ENCODE measurements at regions not wholly inside any gene's neighbourhood (a gene's known extent, or its start where the extent isn't known, plus 50 kb on each side); places are given as distances from the start of the nearest gene placed in this dataset.
A peak's percentile ranks its signal among the peaks of the same experiment; 100 is the strongest.

- H3K27me3 Mint-ChIP-seq (ENCODE audit: unreplicated experiment) = peaks cover 1% of the 10 kb centered on the region
- H3K36me3 Mint-ChIP-seq (ENCODE audit: low read depth, unreplicated experiment) = no peaks in the 10 kb centered on the region
- H3K27ac Mint-ChIP-seq (ENCODE audit: unreplicated experiment) = no peak overlapping the region
- no peak overlapping the region for H3K4me3 Mint-ChIP-seq (ENCODE audit: unreplicated experiment)
- H3K4me1 Mint-ChIP-seq (ENCODE audit: unreplicated experiment) = peaks cover 4% of the 10 kb centered on the region
- no peaks in the 10 kb centered on the region for H3K9me3 Mint-ChIP-seq (ENCODE audit: unreplicated experiment)
- no peak for DNase-seq (ENCODE audit: low spot score)
- TF ChIP-seq CTCF (IDR thresholded peaks at IDR 0.05; ENCODE audit: unreplicated experiment) = no peak
Observed at GRCh38 chr13:36515466-36515865, 83.2 kb downstream of the CCNA1 start.

- H3K4me1 Mint-ChIP-seq (ENCODE audit: unreplicated experiment) = peaks cover 4% of the 10 kb centered on the region
- TF ChIP-seq CTCF (IDR thresholded peaks at IDR 0.05; ENCODE audit: unreplicated experiment) = no peak
- H3K36me3 Mint-ChIP-seq (ENCODE audit: low read depth, unreplicated experiment) = no peaks in the 10 kb centered on the region
- H3K27me3 Mint-ChIP-seq (ENCODE audit: unreplicated experiment) = peaks cover 1% of the 10 kb centered on the region
- no peaks in the 10 kb centered on the region for H3K9me3 Mint-ChIP-seq (ENCODE audit: unreplicated experiment)
- no peak overlapping the region for H3K27ac Mint-ChIP-seq (ENCODE audit: unreplicated experiment)
- DNase-seq (ENCODE audit: low spot score) = no peak
- H3K4me3 Mint-ChIP-seq (ENCODE audit: unreplicated experiment) = no peak overlapping the region
Observed at GRCh38 chr13:36516225-36516624, 83.9 kb downstream of the CCNA1 start.

- no peak overlapping the region for H3K27ac Mint-ChIP-seq (ENCODE audit: unreplicated experiment)
- DNase-seq (ENCODE audit: low spot score) = no peak
- no peaks in the 10 kb centered on the region for H3K9me3 Mint-ChIP-seq (ENCODE audit: unreplicated experiment)
- H3K4me1 Mint-ChIP-seq (ENCODE audit: unreplicated experiment) = peaks cover 4% of the 10 kb centered on the region
- H3K27me3 Mint-ChIP-seq (ENCODE audit: unreplicated experiment) = peaks cover 1% of the 10 kb centered on the region
- H3K4me3 Mint-ChIP-seq (ENCODE audit: unreplicated experiment) = no peak overlapping the region
- no peak for TF ChIP-seq CTCF (IDR thresholded peaks at IDR 0.05; ENCODE audit: unreplicated experiment)
- no peaks in the 10 kb centered on the region for H3K36me3 Mint-ChIP-seq (ENCODE audit: low read depth, unreplicated experiment)
Observed at GRCh38 chr13:36518707-36519106, 86.4 kb downstream of the CCNA1 start.

- Mint-ChIP-seq H3K9me3 (ENCODE audit: unreplicated experiment) (no peaks in the 10 kb centered on the region), H3K4me1 (ENCODE audit: unreplicated experiment) (peaks cover 4% of the 10 kb centered on the region), H3K27me3 (ENCODE audit: unreplicated experiment) (peaks cover 1% of the 10 kb centered on the region), H3K36me3 (ENCODE audit: low read depth, unreplicated experiment) (no peaks in the 10 kb centered on the region), H3K4me3 (ENCODE audit: unreplicated experiment) (no peak overlapping the region), H3K27ac (ENCODE audit: unreplicated experiment) (no peak overlapping the region)
- DNase-seq (ENCODE audit: low spot score) = no peak
- no peak for TF ChIP-seq CTCF (IDR thresholded peaks at IDR 0.05; ENCODE audit: unreplicated experiment)
Observed at GRCh38 chr13:36519432-36519831, 87.1 kb downstream of the CCNA1 start.

GRCh38 chr13:36520111-36520510 is 87.8 kb downstream of the CCNA1 start:
- no peak for TF ChIP-seq CTCF (IDR thresholded peaks at IDR 0.05; ENCODE audit: unreplicated experiment)

More at GRCh38 chr13:36520111-36520510, 87.8 kb downstream of the CCNA1 start:
- Mint-ChIP-seq H3K27me3 (ENCODE audit: unreplicated experiment) (peaks cover 1% of the 10 kb centered on the region), H3K9me3 (ENCODE audit: unreplicated experiment) (no peaks in the 10 kb centered on the region), H3K4me3 (ENCODE audit: unreplicated experiment) (no peak overlapping the region), H3K27ac (ENCODE audit: unreplicated experiment) (peak overlapping the region; percentile 48), H3K36me3 (ENCODE audit: low read depth, unreplicated experiment) (no peaks in the 10 kb centered on the region), H3K4me1 (ENCODE audit: unreplicated experiment) (peaks cover 4% of the 10 kb centered on the region)
- no peak for DNase-seq (ENCODE audit: low spot score)
